Hepatocyte (in vitro differentiated cells): ENCODE measurements at regions not wholly inside any gene's neighbourhood (a gene's known extent, or its start where the extent isn't known, plus 50 kb on each side); places are given as distances from the start of the nearest gene placed in this dataset.

Source experiments
- DNase-seq: peaks from one replicate; pipeline ENCODE4 v3.0.0-alpha.2; 2016; ENCODE audit warnings: low spot score
- H2AFZ ChIP-seq: fragments of 200-600 bp; sonication (generic); 2 replicates; pipeline ENCODE4 v1.6.0; 2016; ENCODE audit warnings: antibody characterized with exemption, mild to moderate bottlenecking
- H3K27ac ChIP-seq: fragments of 200-600 bp; sonication (generic); 2 replicates; pipeline ENCODE4 v1.5.1; 2016; ENCODE audit warnings: mild to moderate bottlenecking
- H3K27me3 ChIP-seq: fragments of 200-600 bp; sonication (generic); 2 replicates; pipeline ENCODE4 v1.6.1; 2016
- H3K36me3 ChIP-seq: fragments of 200-600 bp; sonication (generic); replicated peaks from 2 replicates; pipeline ENCODE4 v1.5.1; 2016; ENCODE audit warnings: low read depth; ENCODE audit not compliant: insufficient read depth
- H3K4me1 ChIP-seq: fragments of 200-600 bp; sonication (generic); 2 replicates; pipeline ENCODE4 v1.5.1; 2016; ENCODE audit warnings: mild to moderate bottlenecking, moderate library complexity; ENCODE audit not compliant: insufficient read depth
- H3K4me2 ChIP-seq: fragments of 200-600 bp; sonication (generic); 2 replicates; pipeline ENCODE4 v1.6.0; 2016
- H3K4me3 ChIP-seq: fragments of 200-600 bp; sonication (generic); 2 replicates; pipeline ENCODE4 v1.5.1; 2016; ENCODE audit warnings: mild to moderate bottlenecking
- H3K79me2 ChIP-seq: fragments of 200-600 bp; sonication (generic); 2 replicates; pipeline ENCODE4 v1.6.0; 2017; ENCODE audit warnings: mild to moderate bottlenecking
- H3K9me2 ChIP-seq: fragments of 200-600 bp; sonication (generic); replicated peaks from 2 replicates; pipeline ENCODE4 v1.6.0; 2017; ENCODE audit warnings: mild to moderate bottlenecking; ENCODE audit not compliant: insufficient read depth
- H3K9me3 ChIP-seq: fragments of 200-600 bp; sonication (generic); 2 replicates; pipeline ENCODE4 v1.5.1; 2016; ENCODE audit warnings: low read depth, mild to moderate bottlenecking
- H4K20me1 ChIP-seq: fragments of 200-600 bp; sonication (generic); 2 replicates; pipeline ENCODE4 v1.6.0; 2016; ENCODE audit warnings: mild to moderate bottlenecking; ENCODE audit not compliant: insufficient read depth, poor library complexity, severe bottlenecking
- CTCF ChIP-seq: fragments of 200-600 bp; sonication (generic); IDR thresholded peaks from 2 replicates; pipeline ENCODE4 v1.5.1; 2016; ENCODE audit warnings: antibody characterized with exemption, mild to moderate bottlenecking; ENCODE audit not compliant: poor library complexity
- EZH2 ChIP-seq: fragments of 200-600 bp; sonication (generic); IDR thresholded peaks from 2 replicates; pipeline ENCODE4 v1.6.1; 2016; ENCODE audit warnings: antibody characterized with exemption, mild to moderate bottlenecking, borderline replicate concordance
- EZH2phosphoT487 ChIP-seq: fragments of 200-600 bp; sonication (generic); IDR thresholded peaks from one replicate; pipeline ENCODE4 v1.6.1; 2018; ENCODE audit warnings: antibody characterized with exemption, mild to moderate bottlenecking, low read depth, moderate library complexity; ENCODE audit not compliant: unreplicated experiment, severe bottlenecking
- WGBS: methylation state at CpG from one replicate; pipeline ENCODE4 v1.1.6; 2016; ENCODE audit warnings: low lambda C conversion rate; ENCODE audit errors: missing lambda C conversion rate; 5-methylcytosine and 5-hydroxymethylcytosine counted together

GRCh38 chr10:28862219-28862618, 184.9 kb downstream of the BAMBI start:
- Histone ChIP-seq H3K4me3 (no peak overlapping the region), H3K27ac (peak overlapping the region; percentile 56), H3K36me3 (no peaks in the 10 kb centered on the region), H3K4me1 (no peaks in the 10 kb centered on the region), H3K4me2 (no peak overlapping the region), H4K20me1 (no peaks in the 10 kb centered on the region), H3K79me2 (no peaks in the 10 kb centered on the region), H3K9me2 (no peaks in the 10 kb centered on the region), H3K9me3 (no peaks in the 10 kb centered on the region), H2AFZ (no peak overlapping the region), H3K27me3 (no peaks in the 10 kb centered on the region)
- TF ChIP-seq EZH2phosphoT487: no peak
- no peak for TF ChIP-seq CTCF
- TF ChIP-seq EZH2: no peak
- WGBS: 50% methylated on average over 2 of the region's 2 CpGs
- no peak for DNase-seq

GRCh38 chr10:28869606-28870201, 192.4 kb downstream of the BAMBI start:
- no peak for DNase-seq
- Histone ChIP-seq H3K27ac (no peak overlapping the region), H3K27me3 (no peaks in the 10 kb centered on the region), H2AFZ (no peak overlapping the region), H4K20me1 (no peaks in the 10 kb centered on the region), H3K4me1 (peaks cover 5% of the 10 kb centered on the region), H3K4me2 (no peak overlapping the region), H3K9me2 (no peaks in the 10 kb centered on the region), H3K79me2 (no peaks in the 10 kb centered on the region), H3K9me3 (no peaks in the 10 kb centered on the region), H3K36me3 (no peaks in the 10 kb centered on the region), H3K4me3 (no peak overlapping the region)
- TF ChIP-seq EZH2phosphoT487 (no peak), CTCF (no peak), EZH2 (no peak)
- 42% methylated on average over 5 of the region's 5 CpGs for WGBS

- Histone ChIP-seq H2AFZ (no peak overlapping the region), H3K27me3 (no peaks in the 10 kb centered on the region), H3K27ac (no peak overlapping the region)
Measured at GRCh38 chr10:28871665-28872064, 194.3 kb downstream of the BAMBI start.

More at GRCh38 chr10:28871665-28872064, 194.3 kb downstream of the BAMBI start:
- no peak for TF ChIP-seq EZH2phosphoT487
- TF ChIP-seq CTCF: no peak
- no peak for TF ChIP-seq EZH2
- WGBS: 86% methylated on average over 4 of the region's 4 CpGs
- Histone ChIP-seq H3K9me3 (no peaks in the 10 kb centered on the region), H3K4me2 (no peak overlapping the region), H3K4me1 (peaks cover 12% of the 10 kb centered on the region), H3K36me3 (no peaks in the 10 kb centered on the region), H3K79me2 (no peaks in the 10 kb centered on the region), H3K9me2 (no peaks in the 10 kb centered on the region), H3K4me3 (no peak overlapping the region), H4K20me1 (no peaks in the 10 kb centered on the region)
- no peak for DNase-seq
